K562 (cell line): ENCODE measurements at regions not wholly inside any gene's neighbourhood (a gene's known extent, or its start where the extent isn't known, plus 50 kb on each side); places are given as distances from the start of the nearest gene placed in this dataset.

Experiments used
- ATAC-seq: fragments of 200-7000 bp; cut with Tn5 transposase; 3 replicates; pipeline ENCODE4 v1.9.1; 2020; ENCODE audit warnings: moderate library complexity
- BruUV-seq: library from RNA; stranded (reverse); fragments of 400-500 nt; replicated peaks from 2 replicates; lab custom pipeline; 2021; lab: Mats Ljungman, UMichigan
- CTCF ChIA-PET: fragments of 300-600 bp; formaldehyde crosslinking; extraction: SDS; loops from one replicate; lab custom pipeline; 2021; ENCODE audit warnings: low intra/inter-chr PET ratio; lab: Yijun Ruan, JAX
- POLR2A ChIA-PET: fragments of 300-600, 350-650 bp; sonication (Branson Sonifier 250); formaldehyde crosslinking; extraction: SDS; loops from one replicate; lab custom pipeline; 2021; ENCODE audit warnings: antibody characterized with exemption, inconsistent platforms; lab: Yijun Ruan, JAX
- DNase-seq, 4 experiments: peaks; one replicate each; pipeline versions ENCODE4 v3.0.0 to v3.0.0-alpha.2; 2011 to 2018; ENCODE audit warnings: low spot score in 3 of 4, mixed read lengths in 3 of 4; ENCODE audit errors: extremely low read depth in 1 of 4
- FAIRE-seq: peaks from 2 replicates; lab custom pipeline; 2011; peaks lifted over from hg19 to GRCh38; lab: Jason Lieb, UNC
- H2AFZ ChIP-seq: 2 replicates; pipeline ENCODE4 v1.6.0; 2011; ENCODE audit warnings: low read depth, low read length, control low read depth, inconsistent platforms
- H3K27ac ChIP-seq: fragments of 200-600 bp; 3 replicates; pipeline ENCODE4 v1.8.0; 2011; ENCODE audit warnings: low read depth, mild to moderate bottlenecking, control low read depth, inconsistent platforms, low read length, moderate library complexity, mixed read lengths; ENCODE audit errors: extremely low read depth
- H3K27me3 ChIP-seq, 2 experiments: fragments of 300-600 bp in 1 of 2; 2 replicates in 1 of 2; 3 replicates in 1 of 2; pipeline versions ENCODE4 v1.6.0 to v1.8.0; 2011; ENCODE audit warnings: inconsistent platforms in 2 of 2, low read length in 2 of 2, mild to moderate bottlenecking in 1 of 2, mixed read lengths in 1 of 2, moderate library complexity in 1 of 2; ENCODE audit not compliant: control insufficient read depth in 2 of 2, insufficient read depth in 2 of 2
- H3K36me3 ChIP-seq: fragments of 300-600 bp; 3 replicates; pipeline ENCODE4 v1.8.0; 2011; ENCODE audit warnings: mild to moderate bottlenecking, low read length, inconsistent platforms; ENCODE audit not compliant: control insufficient read depth, insufficient read depth
- H3K4me1 ChIP-seq, 2 experiments: fragments of 200-600 bp in 1 of 2; replicated peaks in 1 of 2; 2 replicates in 1 of 2; 3 replicates in 1 of 2; pipeline versions ENCODE4 v1.5.1 to v1.8.0; 2011; ENCODE audit warnings: inconsistent platforms in 2 of 2, low read length in 2 of 2, mild to moderate bottlenecking in 1 of 2, mixed read lengths in 1 of 2, moderate library complexity in 1 of 2; ENCODE audit not compliant: control insufficient read depth in 2 of 2, insufficient read depth in 2 of 2
- H3K4me2 ChIP-seq: 2 replicates; pipeline ENCODE4 v1.6.1; 2011; ENCODE audit warnings: low read length, control low read depth, inconsistent platforms, mixed read lengths; ENCODE audit not compliant: insufficient read depth
- H3K4me3 ChIP-seq: fragments of 200-600 bp; sonication (generic), shearing (Covaris generic); 2 replicates; pipeline ENCODE4 v1.5.1; 2016; ENCODE audit warnings: control low read depth, inconsistent platforms
- H3K79me2 ChIP-seq: fragments of 200-600 bp; 3 replicates; pipeline ENCODE4 v1.8.0; 2011; ENCODE audit warnings: low read length, inconsistent platforms; ENCODE audit not compliant: control insufficient read depth, insufficient read depth
- H3K9ac ChIP-seq, 2 experiments: 2 replicates each; pipeline versions ENCODE4 v1.6.0 to v1.6.1; 2011; ENCODE audit warnings: low read depth in 2 of 2, low read length in 2 of 2, control low read depth in 1 of 2, inconsistent platforms in 1 of 2, mild to moderate bottlenecking in 1 of 2, mixed read lengths in 1 of 2; ENCODE audit not compliant: insufficient read depth in 1 of 2
- H3K9me1 ChIP-seq: one replicate; pipeline ENCODE4 v1.6.0; 2011; ENCODE audit warnings: inconsistent platforms, mild to moderate bottlenecking, low read length, moderate library complexity; ENCODE audit not compliant: control insufficient read depth, insufficient read depth
- H3K9me3 ChIP-seq: replicated peaks from 2 replicates; pipeline ENCODE4 v1.5.1; 2011; ENCODE audit warnings: low read depth, low read length, inconsistent platforms; ENCODE audit not compliant: control insufficient read depth, insufficient read depth
- H4K20me1 ChIP-seq: replicated peaks from 2 replicates; pipeline ENCODE4 v1.6.1; 2011; ENCODE audit warnings: low read length, inconsistent platforms, mixed read lengths; ENCODE audit not compliant: control insufficient read depth, insufficient read depth
- FOXO4 ChIP-seq: fragments of 450-650 bp; formaldehyde crosslinking; IDR thresholded peaks from 2 replicates; pipeline ENCODE4 v1.4.0; 2020; ENCODE audit warnings: mild to moderate bottlenecking, moderate library complexity
- NCOA4 ChIP-seq: fragments of 450-650 bp; IDR thresholded peaks from 2 replicates; pipeline ENCODE4 v1.6.1; 2018; ENCODE audit warnings: mild to moderate bottlenecking; ENCODE audit not compliant: partially characterized antibody
- PBX2 ChIP-seq, 2 experiments: IDR thresholded peaks in 1 of 2; conservative IDR thresholded peaks in 1 of 2; 2 replicates each; pipeline ENCODE4 v1.6.1; 2016; ENCODE audit warnings: low read depth in 2 of 2, mild to moderate bottlenecking in 1 of 2, missing compliant biosample characterization in 1 of 2, missing genetic modification characterization in 1 of 2, moderate library complexity in 1 of 2
- SREBF2 ChIP-seq: sonication (generic); formaldehyde crosslinking; IDR thresholded peaks from 2 replicates; pipeline ENCODE4 v1.4.0; 2020; ENCODE audit warnings: mild to moderate bottlenecking, missing genetic modification reagents
- TCF15 ChIP-seq: fragments of 250-450 bp; sonication (Bioruptor Pico); IDR thresholded peaks from 2 replicates; pipeline ENCODE4 v1.8.0; 2022; ENCODE audit warnings: moderate library complexity, mild to moderate bottlenecking, inconsistent platforms
- ZC3H4 ChIP-seq: sonication (generic); formaldehyde crosslinking; IDR thresholded peaks from 2 replicates; pipeline ENCODE4 v1.9.0; 2021; ENCODE audit warnings: missing genetic modification reagents, borderline replicate concordance
- ZFP91 ChIP-seq: sonication (generic); formaldehyde crosslinking; IDR thresholded peaks from 2 replicates; pipeline ENCODE4 v1.8.0; 2022; ENCODE audit warnings: mild to moderate bottlenecking, missing genetic modification reagents
- ZKSCAN8 ChIP-seq: fragments of 200-800 bp; sonication (Bioruptor generic); IDR thresholded peaks from 2 replicates; pipeline ENCODE4 v1.6.1; 2016; ENCODE audit warnings: missing genetic modification characterization, missing compliant biosample characterization
- WGBS: fragments of 100-300 bp; shearing (Covaris generic); methylation state at CpG from one replicate; pipeline ENCODE4 v1.1.6; 2016; ENCODE audit warnings: low coverage, mixed read lengths; ENCODE audit not compliant: insufficient coverage; ENCODE audit errors: missing lambda C conversion rate; 5-methylcytosine and 5-hydroxymethylcytosine counted together
- in situ Hi-C: fragments of 300-500 bp; cut with MboI; formaldehyde crosslinking; loops from 4 replicates; pipeline ENCODE4 v1.15.0; 2018; ENCODE audit warnings: inconsistent platforms, mixed read lengths
- intact Hi-C: fragments of 100-400 bp; cut with micrococcal nuclease; formaldehyde crosslinking; loops from 2 replicates; pipeline ENCODE4 v1.14.2; 2022

GRCh38 chr4:116512552-116512951 lies 572.8 kb downstream of the TRAM1L1 start:
- H3K9me1 ChIP-seq: no peaks in the 10 kb centered on the region
- intact Hi-C loops: no loop called here
- FAIRE-seq: no peak
- POLR2A ChIA-PET: no interaction called here
- no peak for ATAC-seq
- TF ChIP-seq FOXO4 (CRISPR knock-in tag) (no peak), ZC3H4 (CRISPR knock-in tag) (no peak), SREBF2 (CRISPR knock-in tag) (no peak), NCOA4 (no peak), PBX2 (CRISPR knock-in tag; IDR thresholded peaks at IDR 0.05; ENCODE audit: low read depth) (no peak), PBX2 (tag; conservative IDR thresholded peaks at IDR 0.05; ENCODE audit: low read depth) (no peak), ZFP91 (CRISPR knock-in tag) (no peak), ZKSCAN8 (CRISPR knock-in tag) (no peak), TCF15 (CRISPR knock-in tag) (no peak)
- H3K27me3 ChIP-seq: no peaks in the 10 kb centered on the region
- in situ Hi-C loops: no loop called here
- no peak for DNase-seq
- H3K79me2 ChIP-seq: no peaks in the 10 kb centered on the region
- 4% methylated on average over 3 of the region's 3 CpGs for WGBS
- H3K4me2 ChIP-seq: no peak overlapping the region
- H3K4me1 ChIP-seq: no peaks in the 10 kb centered on the region
- H3K9ac ChIP-seq: no peak overlapping the region
- no peak overlapping the region for H3K4me3 ChIP-seq
- BruUV-seq: no TSS peak
- no peak overlapping the region for H2AFZ ChIP-seq
- H3K36me3 ChIP-seq: no peaks in the 10 kb centered on the region
- CTCF ChIA-PET: no interaction called here
- H4K20me1 ChIP-seq: no peaks in the 10 kb centered on the region
- H3K27ac ChIP-seq: no peak overlapping the region
- no peaks in the 10 kb centered on the region for H3K9me3 ChIP-seq
